ENCODE measurements at regions not wholly inside any gene's neighbourhood (a gene's known extent, or its start where the extent isn't known, plus 50 kb on each side); places are given as distances from the start of the nearest gene placed in this dataset.
"Not testable (repeated sequence)": the region's sequence is repeated elsewhere in the genome, so short reads cannot be mapped to it uniquely, and the experiment has no call there.

GRCh38 chr17:77066726-77067409 is 73.9 kb upstream of the SEC14L1 start:
- peak; percentile 87 for TF ChIP-seq CTCF (conservative IDR thresholded peaks at IDR 0.05; ENCODE audit: low read depth, low read length)
- DNase-seq (ENCODE audit: low read depth); H3K4me3 ChIP-seq (ENCODE audit: low read depth, low read length): not testable (repeated sequence)

- DNase-seq (ENCODE audit: low read depth): no peak
- no peak overlapping the region for H3K4me3 ChIP-seq (ENCODE audit: low read depth, low read length)
- TF ChIP-seq CTCF (conservative IDR thresholded peaks at IDR 0.05; ENCODE audit: low read depth, low read length): no peak
Measured at GRCh38 chr17:77068915-77069314, 71.9 kb upstream of the SEC14L1 start.

- no peak for DNase-seq (ENCODE audit: low read depth)
- no peak for TF ChIP-seq CTCF (conservative IDR thresholded peaks at IDR 0.05; ENCODE audit: low read depth, low read length)
- no peak overlapping the region for H3K4me3 ChIP-seq (ENCODE audit: low read depth, low read length)
Measured at GRCh38 chr17:77070888-77071279, 69.9 kb upstream of the SEC14L1 start.

GRCh38 chr17:77071925-77072490 is 68.8 kb upstream of the SEC14L1 start:
- no peak for DNase-seq (ENCODE audit: low read depth)
- no peak overlapping the region for H3K4me3 ChIP-seq (ENCODE audit: low read depth, low read length)
- no peak for TF ChIP-seq CTCF (conservative IDR thresholded peaks at IDR 0.05; ENCODE audit: low read depth, low read length)

GRCh38 chr17:77072670-77073069 is 68.1 kb upstream of the SEC14L1 start:
- DNase-seq (ENCODE audit: low read depth): no peak
- H3K4me3 ChIP-seq (ENCODE audit: low read depth, low read length): no peak overlapping the region
- no peak for TF ChIP-seq CTCF (conservative IDR thresholded peaks at IDR 0.05; ENCODE audit: low read depth, low read length)

GRCh38 chr17:77074681-77075080 is 66.1 kb upstream of the SEC14L1 start:
- H3K4me3 ChIP-seq (ENCODE audit: low read depth, low read length): no peak overlapping the region
- TF ChIP-seq CTCF (conservative IDR thresholded peaks at IDR 0.05; ENCODE audit: low read depth, low read length): no peak
- DNase-seq (ENCODE audit: low read depth): no peak

Data from epithelial cell of proximal tubule (primary cell).